ENCODE measurements at regions not wholly inside any gene's neighbourhood (a gene's known extent, or its start where the extent isn't known, plus 50 kb on each side); places are given as distances from the start of the nearest gene placed in this dataset.

- TF ChIP-seq CTCF (conservative IDR thresholded peaks at IDR 0.05) (no peak), ZFX (IDR thresholded peaks at IDR 0.05) (no peak)
Measured at GRCh38 chr3:112755845-112756613, 90.6 kb downstream of the CD200R1L start.

Measured in C4-2B (cell line).